ENCODE measurements at regions not wholly inside any gene's neighbourhood (a gene's known extent, or its start where the extent isn't known, plus 50 kb on each side); places are given as distances from the start of the nearest gene placed in this dataset.
"Not testable (repeated sequence)": the region's sequence is repeated elsewhere in the genome, so short reads cannot be mapped to it uniquely, and the experiment has no call there.

DNA sequence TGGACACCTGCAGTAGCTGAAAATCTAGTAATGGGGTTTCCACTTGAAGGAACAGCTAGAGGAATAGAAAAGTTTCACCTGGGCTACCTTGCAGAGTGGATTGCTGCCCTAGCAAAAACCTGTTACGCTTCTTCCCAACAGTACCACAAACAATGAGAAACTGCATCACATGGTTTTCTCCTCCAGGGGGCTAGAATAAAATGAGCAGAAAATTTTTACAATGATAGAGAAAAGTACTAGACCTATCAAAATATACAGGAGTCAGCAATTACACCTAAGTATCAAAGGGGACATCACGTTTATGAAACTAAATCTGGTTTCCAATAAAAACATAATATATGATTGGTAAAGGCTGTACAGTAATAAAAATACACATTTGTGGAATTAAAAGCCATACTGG, 423.1 kb upstream of the PITX2 start:
- no peak for DNase-seq

DNA sequence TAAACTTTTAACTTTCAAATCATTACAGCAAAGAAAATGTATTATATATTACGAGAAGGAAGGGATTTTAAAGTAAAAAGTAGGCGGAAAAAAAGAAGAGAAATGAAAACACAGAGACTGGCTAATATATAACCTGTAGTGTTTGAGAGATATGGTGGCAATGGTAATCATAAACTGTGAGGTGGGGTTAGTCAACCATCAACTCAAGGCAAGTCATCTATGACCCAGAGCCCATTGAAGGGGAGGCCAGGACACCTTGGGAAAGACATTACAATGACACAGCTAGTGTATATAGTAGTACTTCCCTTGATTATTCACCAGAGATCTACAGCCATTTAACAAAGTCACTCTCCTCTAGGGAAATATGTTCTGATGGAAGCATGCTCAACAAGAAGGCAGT, 423.9 kb upstream of the PITX2 start:
- no peak for DNase-seq

DNA sequence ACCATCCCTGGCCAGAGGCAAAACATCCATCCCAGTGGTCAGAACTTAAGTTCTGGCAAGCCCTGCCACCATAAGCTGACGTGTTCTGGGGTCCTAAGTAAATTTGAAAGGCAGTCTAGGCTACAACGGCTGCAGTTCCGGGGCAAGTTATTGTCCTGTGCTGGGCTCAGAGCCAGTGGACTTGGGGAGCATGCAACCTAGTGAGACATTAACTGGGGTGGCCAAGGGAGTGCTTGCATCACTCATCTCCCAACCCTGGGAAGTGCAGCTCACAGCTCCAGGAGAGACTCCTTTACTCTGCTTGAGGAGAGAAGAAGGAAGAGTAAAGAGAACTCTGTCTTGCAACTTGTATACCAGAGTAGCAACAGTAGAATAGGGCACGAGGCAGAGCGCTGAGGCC, 425.4 kb upstream of the PITX2 start:
- DNase-seq, result no peak

DNA sequence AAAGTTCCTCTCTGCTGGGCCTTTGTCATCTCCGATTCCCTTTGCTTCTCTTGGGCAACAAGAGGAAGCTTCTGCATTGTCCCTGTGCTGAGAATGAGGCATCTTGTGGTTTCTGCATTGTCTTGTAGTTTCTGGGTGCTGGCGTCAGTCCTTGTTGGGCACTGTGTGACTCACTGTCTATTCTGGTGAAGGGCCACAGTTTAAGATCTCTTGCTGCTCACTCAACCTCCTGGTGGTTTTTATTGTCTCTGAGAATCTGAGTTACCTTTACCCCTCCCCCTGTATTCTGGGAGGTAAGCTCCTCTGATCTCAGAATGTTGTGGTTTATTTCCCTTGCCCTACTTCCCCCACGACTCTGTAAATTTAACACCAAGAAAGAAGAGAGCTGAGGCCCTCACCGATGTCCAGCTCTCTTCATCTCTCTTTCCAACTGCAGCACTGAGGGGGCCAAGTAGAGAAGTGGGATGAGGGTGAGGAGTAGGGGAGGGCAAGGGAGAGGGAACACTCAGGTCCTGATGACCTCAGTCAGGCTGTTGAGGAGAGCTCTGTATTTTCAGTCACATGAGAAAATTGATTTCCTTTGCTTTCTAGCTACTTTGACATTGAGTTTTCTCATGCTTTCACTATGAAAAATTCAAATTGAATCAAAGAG, 441.6 kb upstream of the PITX2 start:
- no peak for DNase-seq

DNA sequence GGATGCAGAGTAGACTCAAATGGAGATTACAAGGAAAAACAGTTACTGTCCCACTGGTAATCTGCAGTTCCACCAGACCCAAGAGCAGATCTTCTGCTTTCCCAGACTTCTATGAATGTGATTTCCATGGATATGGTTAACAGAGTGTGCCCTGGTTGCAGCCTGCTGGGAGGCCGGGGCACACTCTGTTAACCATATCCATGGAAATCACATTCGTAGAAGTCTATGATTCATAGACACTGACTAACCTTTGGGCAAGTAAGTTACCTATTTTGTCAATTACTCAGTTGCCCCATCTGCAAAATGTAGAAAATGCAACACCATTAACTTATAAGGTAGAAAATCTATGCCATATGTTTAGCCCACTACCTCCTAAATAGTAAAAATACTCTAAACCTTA, 443.1 kb upstream of the PITX2 start:
- DNase-seq, result no peak

DNA sequence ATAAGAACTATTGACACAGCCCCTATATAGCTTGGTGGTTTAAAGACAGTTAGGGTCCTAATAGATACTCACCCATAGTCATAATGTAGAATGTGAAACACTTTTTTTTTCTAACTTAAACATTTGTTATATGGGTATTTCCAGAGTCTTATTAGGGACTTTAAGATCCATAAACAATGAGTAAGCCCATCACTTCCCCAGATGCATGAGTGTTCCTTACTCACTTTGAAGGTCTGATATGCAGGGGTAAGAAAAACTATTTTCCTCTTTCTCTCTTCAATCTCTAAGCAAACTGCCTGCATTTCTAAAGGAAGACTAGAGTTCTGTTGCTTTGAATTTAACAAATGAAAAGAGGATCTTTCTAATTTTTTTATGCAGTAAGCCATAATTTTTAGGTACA, 443.6 kb upstream of the PITX2 start:
- no peak for DNase-seq

DNA sequence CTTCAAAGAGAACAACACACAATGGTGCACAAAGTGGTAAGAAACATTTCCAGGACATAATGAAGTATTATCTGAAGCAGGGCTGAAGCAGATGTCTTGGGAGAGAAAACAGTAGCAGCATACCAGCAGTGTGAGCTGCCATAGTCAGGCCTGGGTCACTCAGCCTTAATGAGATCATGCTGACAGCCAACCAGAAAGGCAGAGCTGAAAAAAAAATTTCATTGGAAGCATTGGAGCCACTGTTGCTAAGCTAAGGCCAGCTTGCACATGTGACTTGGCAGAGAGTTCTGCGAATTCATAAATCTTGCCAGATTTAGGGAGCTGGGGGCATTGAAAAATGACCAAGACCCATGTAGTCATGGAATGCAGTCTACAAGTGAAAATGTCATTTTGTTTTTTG, 444.0 kb upstream of the PITX2 start:
- no peak for DNase-seq

DNA sequence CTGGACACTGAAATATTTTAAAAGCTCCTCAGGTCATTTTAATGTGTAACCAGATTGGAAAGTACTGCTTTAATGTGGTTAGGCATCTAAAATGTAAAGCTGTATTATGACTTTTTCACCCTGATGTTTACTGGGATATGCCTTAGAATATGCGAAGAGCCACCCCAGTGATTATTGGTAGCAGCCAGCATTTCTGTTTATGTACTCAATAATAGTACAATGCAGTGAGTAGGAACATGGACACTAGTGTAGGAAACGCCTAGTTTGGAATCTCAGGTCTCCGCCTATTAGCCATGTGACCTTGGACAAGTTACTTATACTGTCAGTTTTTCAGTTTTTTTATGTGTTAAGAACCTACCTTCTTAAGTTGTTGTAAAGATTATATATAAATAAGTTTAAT, 446.0 kb upstream of the PITX2 start:
- DNase-seq, result no peak

DNA sequence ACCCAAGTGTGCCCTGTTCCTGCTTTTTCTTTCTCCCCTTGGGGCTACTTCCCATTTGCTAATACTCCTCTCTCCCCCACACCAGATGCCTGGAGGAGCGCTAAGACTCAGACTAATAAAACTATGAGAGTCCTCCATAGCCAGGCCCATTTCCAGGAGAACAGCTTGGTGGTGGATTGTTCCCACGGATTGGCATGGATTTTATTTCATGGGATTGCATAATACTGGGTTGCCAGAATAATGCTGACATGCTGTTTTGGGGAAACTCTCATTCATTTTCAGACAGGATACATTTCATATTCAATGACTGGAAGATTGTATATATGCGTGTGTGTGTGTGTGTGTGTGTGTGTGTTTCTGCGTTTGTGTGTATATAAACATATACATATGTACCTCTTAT, 447.5 kb upstream of the PITX2 start:
- no peak for DNase-seq

DNA sequence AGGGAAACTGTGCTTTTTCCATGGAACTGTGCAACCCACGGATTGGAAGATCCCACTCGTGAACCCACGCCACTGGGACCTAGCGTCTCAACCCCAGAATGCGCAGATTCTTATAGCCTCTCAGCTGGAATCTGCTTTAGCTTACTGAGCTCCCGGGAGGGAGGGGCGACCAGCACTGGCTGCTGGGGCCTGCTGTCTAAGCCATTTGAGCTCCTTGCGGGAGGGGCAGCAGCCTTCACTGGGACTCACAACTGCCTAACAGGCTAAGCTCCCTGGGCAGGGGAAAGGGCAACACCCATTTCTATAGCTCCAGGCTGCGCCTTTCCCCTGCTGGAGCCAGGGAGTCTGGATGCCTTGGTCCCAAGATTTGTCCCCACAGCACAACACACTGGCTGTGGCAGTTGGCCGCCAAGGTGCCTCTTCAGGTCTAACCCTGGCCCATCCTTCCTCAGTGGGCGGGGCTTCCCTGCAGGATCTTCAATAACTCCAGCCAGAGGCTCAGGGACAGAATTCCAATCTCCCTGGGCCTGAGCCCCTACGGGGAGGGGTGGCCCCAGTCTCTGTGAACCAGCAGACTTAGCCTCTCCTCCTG, 451.7 kb upstream of the PITX2 start:
- DNase-seq, result no peak

DNA sequence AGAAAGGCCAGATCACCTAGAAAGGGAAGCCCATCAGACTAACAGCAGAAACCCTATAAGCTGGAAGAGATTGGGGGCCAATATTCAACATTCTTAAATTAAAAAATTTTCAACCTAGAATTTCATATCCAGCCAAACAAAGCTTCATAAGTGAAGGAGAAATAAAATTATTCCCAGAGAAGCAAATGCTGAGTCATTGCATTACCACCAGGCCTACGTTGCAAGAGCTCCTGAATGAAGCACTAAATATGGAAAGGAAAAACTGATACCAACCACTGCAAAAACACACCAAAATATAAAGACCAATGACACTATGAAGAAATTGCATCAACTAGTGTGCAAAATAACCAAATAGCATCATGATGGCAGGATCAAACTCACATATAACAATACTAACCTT, 453.4 kb upstream of the PITX2 start:
- not testable (repeated sequence) for DNase-seq

DNA sequence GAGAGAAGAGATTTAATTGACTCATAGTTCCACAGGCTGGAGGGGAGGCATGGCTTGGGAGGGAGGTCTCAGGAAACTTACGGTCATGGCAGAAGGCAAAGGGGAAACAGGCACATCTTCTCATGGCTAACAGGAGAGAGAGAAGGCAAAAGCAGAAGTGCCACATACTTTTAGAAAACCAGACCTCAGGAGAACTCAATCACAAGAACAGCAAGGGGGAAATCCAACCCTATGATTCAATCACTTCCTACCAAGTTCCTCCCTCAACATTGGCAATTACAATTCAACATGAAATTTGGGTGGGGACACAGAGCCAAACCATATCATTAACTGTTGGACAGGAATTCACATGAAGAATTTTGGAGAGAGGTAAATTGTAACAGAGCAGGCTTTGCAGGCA, 485.3 kb upstream of the PITX2 start:
- DNase-seq, result no peak

DNA sequence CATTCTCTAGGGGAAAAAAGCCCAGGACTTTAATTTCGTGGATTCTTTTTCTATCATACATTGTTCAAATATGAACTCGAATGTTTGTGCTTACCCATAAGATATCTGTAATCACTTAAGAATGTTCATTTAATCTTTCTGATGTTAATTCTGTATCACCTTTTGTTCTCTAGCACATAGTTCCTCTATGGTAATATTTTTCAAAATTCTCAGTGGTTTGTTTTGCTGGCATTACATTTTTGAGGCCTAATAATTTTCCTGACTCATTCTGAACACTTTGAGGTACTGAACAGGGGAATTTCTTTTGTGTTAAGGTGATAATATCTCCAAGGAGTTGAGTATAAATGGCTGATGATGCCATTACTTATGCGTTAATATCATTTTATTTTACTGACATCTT, 490.7 kb upstream of the PITX2 start:
- no peak for DNase-seq

DNA sequence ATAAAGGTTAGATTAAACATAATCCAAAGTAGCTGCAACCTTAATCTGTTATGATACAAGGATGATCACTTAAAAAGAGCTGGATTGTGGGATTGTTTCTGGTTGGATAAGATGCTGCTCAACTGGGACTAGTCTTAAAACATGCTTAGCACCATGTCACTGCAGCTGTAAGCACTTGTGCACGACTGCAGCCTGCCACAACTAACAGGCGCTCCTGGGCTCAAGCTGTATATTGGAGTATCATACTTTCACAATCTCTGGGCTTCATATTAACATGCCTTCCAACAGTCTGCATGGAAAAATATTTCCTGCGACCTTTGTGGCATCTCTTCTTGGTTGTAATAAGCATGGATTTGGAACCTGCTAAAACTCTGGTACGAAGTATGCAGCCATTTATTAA, 493.0 kb upstream of the PITX2 start:
- no peak for DNase-seq

DNA sequence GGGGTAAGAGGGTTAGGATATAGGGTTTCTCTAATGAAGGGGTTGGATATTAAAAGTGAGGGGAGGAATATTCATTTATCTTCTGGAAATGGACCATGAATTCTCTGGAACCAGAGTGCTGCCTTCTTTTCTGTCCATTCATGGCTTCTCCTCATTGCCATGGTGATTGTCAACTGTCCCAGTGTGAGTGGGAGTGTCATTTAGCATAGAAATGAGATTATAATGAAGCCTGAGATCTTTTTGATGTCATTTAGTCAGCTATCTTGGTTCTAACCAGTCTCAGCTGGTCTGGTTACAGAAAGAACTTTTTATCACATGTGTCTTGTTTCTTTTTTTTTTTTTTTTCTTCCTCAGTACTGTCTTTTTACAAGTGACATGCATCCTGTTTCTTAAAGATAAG, 497.3 kb upstream of the PITX2 start:
- DNase-seq, result no peak

DNA sequence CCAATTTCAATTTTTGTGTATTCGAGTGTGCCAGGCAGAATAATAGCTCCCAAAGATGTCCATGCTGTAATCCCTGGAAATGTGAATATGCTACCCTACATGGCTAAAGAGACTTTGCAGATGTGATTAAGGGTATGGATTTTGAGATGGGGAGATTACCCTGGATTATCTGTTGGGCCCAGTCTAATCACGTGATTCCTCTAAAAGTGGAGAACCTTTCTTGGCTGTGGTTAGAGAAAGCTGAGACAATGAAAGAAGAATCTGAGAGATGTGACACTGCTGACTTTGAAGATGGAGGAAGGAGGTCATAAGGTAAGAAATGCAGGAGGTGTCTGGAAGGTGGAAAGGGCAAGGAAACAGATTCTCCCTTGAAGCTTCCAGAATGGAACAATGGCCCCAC, 503.5 kb upstream of the PITX2 start:
- no peak for DNase-seq

DNA sequence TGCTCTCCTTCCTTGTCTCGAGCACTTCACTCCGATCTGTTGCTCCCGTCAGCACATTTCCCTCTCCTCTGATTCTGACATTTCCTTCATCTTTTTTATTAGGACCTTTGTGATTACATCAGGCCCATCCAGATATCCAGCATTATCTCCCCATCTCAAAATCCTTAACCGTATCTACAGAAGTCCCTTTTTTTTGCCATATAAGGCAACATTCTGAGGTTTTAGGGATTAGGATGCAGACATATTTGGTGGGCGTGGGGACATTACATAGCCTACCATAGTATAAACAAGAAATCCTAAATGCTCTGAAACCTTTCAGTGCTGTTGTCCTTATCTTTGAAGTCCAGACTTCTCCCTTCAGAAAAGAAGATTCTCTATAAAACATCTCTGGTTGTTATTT, 505.0 kb upstream of the PITX2 start:
- no peak for DNase-seq

DNA sequence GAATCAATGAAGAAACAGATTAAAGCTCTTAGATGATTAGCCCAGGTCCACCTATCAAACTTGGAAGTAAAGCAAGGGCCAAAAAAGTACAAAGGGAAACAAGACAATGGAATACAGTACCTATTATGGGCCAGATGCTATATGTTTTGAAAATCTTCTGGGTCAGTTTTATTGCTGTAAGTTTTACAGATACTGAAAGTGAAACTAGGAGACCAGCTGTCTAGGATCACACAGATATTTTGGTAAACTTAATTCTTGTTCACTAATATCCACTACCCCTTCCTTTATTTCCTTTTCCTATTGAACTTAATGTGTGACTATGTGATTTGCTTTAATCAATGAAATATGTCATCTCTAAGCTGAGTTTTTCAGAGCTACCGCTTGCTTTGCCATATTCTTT, 505.4 kb upstream of the PITX2 start:
- no peak for DNase-seq

DNA sequence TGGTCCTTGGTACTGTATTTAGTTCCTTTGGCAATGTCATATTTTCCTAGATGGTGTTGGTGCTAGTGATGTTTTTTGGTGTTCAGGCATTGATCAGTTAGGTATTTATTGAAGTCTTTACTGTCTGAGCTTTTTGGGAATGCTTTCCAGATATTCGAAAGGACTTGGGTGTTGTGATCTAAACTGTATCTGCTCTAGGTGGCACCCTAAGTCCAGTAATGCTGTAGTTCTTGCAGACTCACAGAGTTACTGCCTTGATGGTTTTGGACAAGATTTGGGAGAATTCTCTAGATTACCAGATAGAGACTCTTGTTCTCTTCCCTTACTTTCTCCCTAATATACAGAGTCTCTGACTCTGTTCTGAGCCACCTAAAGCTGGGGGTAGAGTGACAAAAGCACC, 513.6 kb upstream of the PITX2 start:
- DNase-seq, result no peak

DNA sequence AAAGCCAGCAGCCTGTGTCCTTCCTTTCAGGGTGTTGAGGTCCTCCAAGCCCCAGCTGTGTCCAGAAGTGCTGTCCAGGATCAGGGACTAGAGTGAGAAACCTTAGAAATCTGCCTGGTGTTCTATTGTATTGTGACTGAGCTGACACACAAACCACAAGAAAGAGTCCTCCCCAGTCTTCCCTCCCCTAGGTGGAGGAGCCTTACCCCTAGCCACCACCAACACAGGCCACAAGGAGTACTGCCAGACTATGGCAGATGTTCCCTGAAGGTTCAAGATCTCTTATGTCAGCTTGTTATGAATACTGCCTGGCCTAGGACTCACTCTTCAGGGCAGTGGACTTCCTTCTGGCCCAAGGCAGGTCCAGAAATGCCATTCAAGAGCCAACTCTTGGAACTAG, 514.1 kb upstream of the PITX2 start:
- no peak for DNase-seq

DNA sequence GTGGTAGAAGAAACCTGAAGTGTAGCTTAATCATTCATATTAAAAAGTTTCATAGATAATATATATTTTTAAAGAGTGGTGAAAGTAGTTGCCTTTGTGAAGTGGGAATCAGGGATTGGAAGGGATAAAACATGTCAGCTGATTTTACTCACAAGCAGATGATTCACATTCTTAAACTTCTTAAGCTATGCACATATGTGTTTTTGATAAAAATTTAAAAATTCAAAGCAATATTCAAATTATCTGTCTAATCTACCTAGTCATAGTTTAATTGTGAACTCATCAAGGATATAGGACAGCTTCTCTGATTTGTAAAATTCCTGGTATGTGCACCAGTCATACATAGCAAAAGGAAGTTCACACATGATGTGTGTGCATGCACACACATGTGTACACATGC, 520.6 kb upstream of the PITX2 start:
- no peak for DNase-seq

DNA sequence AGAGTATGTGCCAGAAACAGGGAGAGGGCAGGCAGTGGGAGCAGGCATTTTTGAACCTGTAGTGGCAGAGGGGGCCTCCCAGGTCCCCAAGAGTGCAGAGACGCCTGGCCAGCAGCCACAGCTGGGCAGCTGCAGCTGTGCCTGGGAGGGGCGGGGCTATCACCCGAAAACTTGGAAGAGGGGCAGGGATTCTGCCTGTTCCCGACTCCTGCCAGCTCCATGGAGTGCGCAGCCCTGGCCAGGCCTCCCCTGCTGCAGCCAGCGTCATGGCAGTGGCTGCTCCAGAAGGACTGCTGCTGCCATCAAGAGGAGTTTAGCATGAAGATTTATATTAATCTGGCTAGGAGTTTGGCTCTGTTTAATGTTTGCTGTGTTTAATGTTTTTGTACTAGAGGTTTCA, 532.1 kb upstream of the PITX2 start:
- no peak for DNase-seq

DNA sequence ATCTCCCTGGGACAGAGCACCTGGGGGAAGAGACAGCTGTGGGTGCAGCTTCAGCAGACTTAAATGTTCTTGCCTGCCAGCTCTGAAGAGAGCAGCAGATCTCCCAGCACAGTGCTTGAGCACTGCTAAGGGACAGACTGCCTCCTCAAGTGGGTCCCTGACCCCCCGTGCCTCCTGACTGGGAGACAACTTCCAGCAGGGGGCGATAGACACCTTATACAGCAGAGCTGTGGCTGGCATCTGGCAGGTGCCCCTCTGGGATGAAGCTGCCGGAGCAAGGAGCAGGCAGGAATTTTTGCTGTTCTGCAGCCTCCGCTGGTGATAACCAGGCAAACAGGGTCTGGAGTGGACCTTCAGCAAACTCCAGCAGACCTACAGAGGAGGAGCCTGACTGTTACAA, 541.7 kb upstream of the PITX2 start:
- not testable (repeated sequence) for DNase-seq

DNA sequence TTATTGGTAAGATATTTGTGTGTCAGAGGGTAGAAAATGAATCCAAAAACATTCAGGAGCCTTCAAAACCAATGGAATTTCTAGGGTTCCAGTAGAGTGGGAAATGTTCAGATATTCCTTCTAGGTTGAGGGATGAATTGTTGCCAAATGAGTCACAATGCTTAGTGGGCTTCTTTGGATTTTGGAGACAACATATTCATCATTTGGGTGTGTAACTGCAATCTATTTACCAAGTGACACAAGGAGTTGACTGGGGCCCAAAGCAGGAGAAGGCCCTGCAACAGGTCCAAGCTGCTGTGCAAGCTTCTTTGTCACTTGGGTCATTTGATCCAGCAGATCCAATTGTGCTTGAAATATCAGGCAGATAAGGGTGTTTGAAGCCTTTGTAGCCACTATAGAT, 551.5 kb upstream of the PITX2 start:
- DNase-seq, result no peak

DNA sequence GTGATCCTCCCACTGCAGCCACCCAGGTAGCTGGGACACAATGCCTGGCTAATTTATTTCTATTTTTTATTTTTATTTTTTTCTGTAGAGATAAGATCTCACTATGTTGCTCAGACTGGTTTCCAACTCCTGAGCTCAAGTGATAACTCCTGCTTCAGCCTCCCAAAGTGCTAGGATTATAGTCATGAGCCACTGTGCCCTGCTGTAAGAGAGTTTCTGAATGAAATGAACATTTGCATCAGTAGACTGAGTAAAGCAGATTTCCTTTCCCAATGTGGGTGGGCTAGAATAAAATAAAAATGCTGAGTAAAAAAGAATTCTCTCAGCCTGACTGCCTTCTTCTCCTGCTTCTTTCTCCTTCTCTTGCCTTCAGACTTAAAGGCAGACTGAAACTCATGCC, 555.4 kb upstream of the PITX2 start:
- no peak for DNase-seq

DNA sequence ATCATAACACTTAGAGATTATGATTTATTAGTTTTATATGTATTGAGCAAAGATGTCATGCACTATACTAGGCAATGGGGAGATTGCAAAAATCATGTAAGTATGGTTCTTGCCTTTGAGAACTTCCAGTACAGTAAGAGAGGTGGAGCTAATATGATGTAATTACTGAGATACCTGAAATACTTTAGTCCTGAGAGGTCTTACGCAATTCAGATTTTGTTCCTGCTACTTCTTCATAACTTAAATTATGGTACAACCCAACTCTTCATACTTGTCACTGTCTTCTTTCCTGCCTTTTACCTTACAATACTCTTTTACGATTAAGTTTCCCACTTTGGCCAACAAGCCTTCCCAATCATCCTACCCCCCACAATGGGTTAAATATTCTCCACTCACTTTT, 564.2 kb upstream of the PITX2 start:
- no peak for DNase-seq
